ENCODE measurements at regions not wholly inside any gene's neighbourhood (a gene's known extent, or its start where the extent isn't known, plus 50 kb on each side); places are given as distances from the start of the nearest gene placed in this dataset.

GRCh38 chr4:84219656-84220055, 279.4 kb downstream of the NKX6-1 start:
- TF ChIP-seq CTCF (IDR thresholded peaks at IDR 0.05; ENCODE audit: extremely low read depth in 1 of 2, insufficient read depth in 1 of 2, low read depth in 1 of 2, low read length in 2 of 2) (no peak), EZH2 (IDR thresholded peaks at IDR 0.05; ENCODE audit: borderline replicate concordance, low read depth, low read length, severe bottlenecking) (no peak), MAX (IDR thresholded peaks at IDR 0.05; ENCODE audit: insufficient read depth, insufficient read length) (no peak), MYC (IDR thresholded peaks at IDR 0.05; ENCODE audit: low read depth, low read length) (no peak), POLR2A (IDR thresholded peaks at IDR 0.05; ENCODE audit: low read depth, low read length) (no peak), GATA2 (IDR thresholded peaks at IDR 0.05; ENCODE audit: insufficient read depth, insufficient read length, low read depth, low read length) (no peak), POLR2AphosphoS5 (IDR thresholded peaks at IDR 0.05; ENCODE audit: insufficient read depth, low read depth, low read length) (no peak), JUN (IDR thresholded peaks at IDR 0.05; ENCODE audit: borderline replicate concordance, insufficient read depth, insufficient read length, low read depth) (no peak)
